IPS-18a (cell line): ENCODE measurements at regions not wholly inside any gene's neighbourhood (a gene's known extent, or its start where the extent isn't known, plus 50 kb on each side); places are given as distances from the start of the nearest gene placed in this dataset.

ENCODE experiments used
- H3K27ac ChIP-seq: one replicate; pipeline ENCODE4 v1.5.1; 2013; ENCODE audit warnings: low read length
- H3K27me3 ChIP-seq: one replicate; pipeline ENCODE4 v1.6.1; 2013; ENCODE audit warnings: mild to moderate bottlenecking, low read length; ENCODE audit not compliant: control insufficient read depth, insufficient read depth
- H3K36me3 ChIP-seq: one replicate; pipeline ENCODE4 v1.6.1; 2013; ENCODE audit warnings: low read depth, low read length; ENCODE audit not compliant: control insufficient read depth
- H3K4me1 ChIP-seq: one replicate; pipeline ENCODE4 v1.6.1; 2013; ENCODE audit warnings: low read depth, low read length; ENCODE audit not compliant: control insufficient read depth
- H3K4me3 ChIP-seq: one replicate; pipeline ENCODE4 v1.5.1; 2013; ENCODE audit warnings: low read length
- H3K9ac ChIP-seq: one replicate; pipeline ENCODE4 v1.6.1; 2013; ENCODE audit warnings: mild to moderate bottlenecking, low read length, moderate library complexity
- H3K9me3 ChIP-seq: one replicate; pipeline ENCODE4 v1.6.1; 2013; ENCODE audit warnings: low read depth, low read length; ENCODE audit not compliant: control insufficient read depth

- Histone ChIP-seq H3K9ac (no peak overlapping the region), H3K9me3 (peaks cover 15% of the 10 kb centered on the region), H3K4me1 (no peaks in the 10 kb centered on the region), H3K4me3 (no peak overlapping the region), H3K36me3 (no peaks in the 10 kb centered on the region), H3K27ac (no peak overlapping the region), H3K27me3 (no peaks in the 10 kb centered on the region)
Measured at GRCh38 chr12:125989696-125990095, 924.5 kb downstream of the AACS start.

GRCh38 chr12:125996443-125996842, 931.2 kb downstream of the AACS start:
- H3K9ac ChIP-seq: no peak overlapping the region
- H3K36me3 ChIP-seq: no peaks in the 10 kb centered on the region
- no peaks in the 10 kb centered on the region for H3K27me3 ChIP-seq
- H3K4me3 ChIP-seq: no peak overlapping the region
- no peak overlapping the region for H3K27ac ChIP-seq
- peaks cover 14% of the 10 kb centered on the region for H3K9me3 ChIP-seq
- no peaks in the 10 kb centered on the region for H3K4me1 ChIP-seq

- Histone ChIP-seq H3K4me1 (no peaks in the 10 kb centered on the region), H3K27me3 (no peaks in the 10 kb centered on the region), H3K4me3 (no peak overlapping the region), H3K9me3 (peaks cover 30% of the 10 kb centered on the region), H3K27ac (no peak overlapping the region), H3K36me3 (no peaks in the 10 kb centered on the region), H3K9ac (no peak overlapping the region)
Measured at GRCh38 chr12:125999628-126000027, 934.4 kb downstream of the AACS start.

- Histone ChIP-seq H3K27me3 (no peaks in the 10 kb centered on the region), H3K9me3 (peaks cover 40% of the 10 kb centered on the region), H3K36me3 (no peaks in the 10 kb centered on the region), H3K27ac (no peak overlapping the region), H3K4me1 (no peaks in the 10 kb centered on the region), H3K9ac (no peak overlapping the region), H3K4me3 (no peak overlapping the region)
Measured at GRCh38 chr12:126019385-126019784, 954.1 kb downstream of the AACS start.

- Histone ChIP-seq H3K4me1 (no peaks in the 10 kb centered on the region), H3K27me3 (no peaks in the 10 kb centered on the region), H3K9me3 (peaks cover 38% of the 10 kb centered on the region), H3K36me3 (no peaks in the 10 kb centered on the region), H3K9ac (no peak overlapping the region), H3K27ac (no peak overlapping the region), H3K4me3 (no peak overlapping the region)
Measured at GRCh38 chr12:126021675-126022074, 956.4 kb downstream of the AACS start.

- Histone ChIP-seq H3K4me3 (no peak overlapping the region), H3K4me1 (no peaks in the 10 kb centered on the region), H3K27ac (no peak overlapping the region), H3K9ac (no peak overlapping the region), H3K27me3 (no peaks in the 10 kb centered on the region), H3K36me3 (no peaks in the 10 kb centered on the region), H3K9me3 (peaks cover 24% of the 10 kb centered on the region)
Measured at GRCh38 chr12:126027825-126028224, 962.6 kb downstream of the AACS start.

GRCh38 chr12:126030573-126030972, 965.3 kb downstream of the AACS start:
- Histone ChIP-seq H3K9me3 (peaks cover 31% of the 10 kb centered on the region), H3K4me1 (no peaks in the 10 kb centered on the region), H3K4me3 (no peak overlapping the region), H3K27ac (no peak overlapping the region), H3K27me3 (no peaks in the 10 kb centered on the region), H3K36me3 (no peaks in the 10 kb centered on the region), H3K9ac (no peak overlapping the region)

GRCh38 chr12:126033751-126034150, 968.5 kb downstream of the AACS start:
- H3K27ac ChIP-seq: no peak overlapping the region
- no peak overlapping the region for H3K4me3 ChIP-seq
- H3K27me3 ChIP-seq: no peaks in the 10 kb centered on the region
- H3K9ac ChIP-seq: no peak overlapping the region
- no peaks in the 10 kb centered on the region for H3K36me3 ChIP-seq
- H3K4me1 ChIP-seq: no peaks in the 10 kb centered on the region
- H3K9me3 ChIP-seq: peaks cover 18% of the 10 kb centered on the region

- Histone ChIP-seq H3K9me3 (peaks cover 23% of the 10 kb centered on the region), H3K36me3 (no peaks in the 10 kb centered on the region), H3K27ac (no peak overlapping the region)
Measured at GRCh38 chr12:126036348-126036747, 971.1 kb downstream of the AACS start.

GRCh38 chr12:126038434-126038833, 973.2 kb downstream of the AACS start:
- H3K9ac ChIP-seq: no peak overlapping the region
- no peak overlapping the region for H3K27ac ChIP-seq
- H3K36me3 ChIP-seq: no peaks in the 10 kb centered on the region
- peaks cover 20% of the 10 kb centered on the region for H3K9me3 ChIP-seq
- no peak overlapping the region for H3K4me3 ChIP-seq
- H3K4me1 ChIP-seq: no peaks in the 10 kb centered on the region
- H3K27me3 ChIP-seq: no peaks in the 10 kb centered on the region

More at GRCh38 chr12:126036348-126036747, 971.1 kb downstream of the AACS start:
- no peaks in the 10 kb centered on the region for H3K4me1 ChIP-seq
- no peak overlapping the region for H3K4me3 ChIP-seq
- H3K27me3 ChIP-seq: no peaks in the 10 kb centered on the region
- no peak overlapping the region for H3K9ac ChIP-seq

- Histone ChIP-seq H3K36me3 (no peaks in the 10 kb centered on the region), H3K4me3 (no peak overlapping the region), H3K27me3 (no peaks in the 10 kb centered on the region), H3K9ac (no peak overlapping the region), H3K27ac (no peak overlapping the region), H3K9me3 (peaks cover 11% of the 10 kb centered on the region), H3K4me1 (no peaks in the 10 kb centered on the region)
Measured at GRCh38 chr12:126040307-126040706, 975.1 kb downstream of the AACS start.

GRCh38 chr12:126042286-126042685, 977.1 kb downstream of the AACS start:
- Histone ChIP-seq H3K4me1 (no peaks in the 10 kb centered on the region), H3K4me3 (no peak overlapping the region)

More at GRCh38 chr12:126042286-126042685, 977.1 kb downstream of the AACS start:
- no peak overlapping the region for H3K27ac ChIP-seq
- H3K27me3 ChIP-seq: no peaks in the 10 kb centered on the region
- no peak overlapping the region for H3K9ac ChIP-seq
- peaks cover 6% of the 10 kb centered on the region for H3K9me3 ChIP-seq
- H3K36me3 ChIP-seq: no peaks in the 10 kb centered on the region
